Heart right ventricle (tissue), 16 donors: ENCODE measurements at regions not wholly inside any gene's neighbourhood (a gene's known extent, or its start where the extent isn't known, plus 50 kb on each side); places are given as distances from the start of the nearest gene placed in this dataset.

ENCODE experiments used
- ATAC-seq, 8 donors: fragments of 200-7000 bp; cut with Tn5 transposase; one replicate each; pipeline ENCODE4 v1.9.1; 2020; ENCODE audit warnings: mild to moderate bottlenecking in 8 of 8, moderate library complexity in 8 of 8, moderate number of reproducible peaks in 1 of 8
- DNase-seq, 2 donors: peaks; one replicate each; pipeline ENCODE4 v3.0.0-alpha.2; 2020
- H3K27ac ChIP-seq, 10 donors: fragments of 200-600 bp; sonication (generic) in 2 of 10; one replicate each; pipeline versions ENCODE4 v1.5.0 to v1.8.0; 2020 to 2022; ENCODE audit warnings: mild to moderate bottlenecking in 3 of 10
- H3K27me3 ChIP-seq, 7 donors: fragments of 200-600 bp; one replicate each; pipeline ENCODE4 v1.8.0; 2021 to 2022; ENCODE audit warnings: mild to moderate bottlenecking in 2 of 7
- H3K36me3 ChIP-seq, 9 donors: fragments of 200-600 bp; sonication (generic) in 1 of 9; one replicate each; pipeline versions ENCODE4 v1.5.0 to v1.8.0; 2020 to 2022; ENCODE audit warnings: mild to moderate bottlenecking in 2 of 9
- H3K4me1 ChIP-seq, 9 donors: fragments of 200-600 bp; sonication (generic) in 1 of 9; one replicate each; pipeline versions ENCODE4 v1.5.0 to v1.8.0; 2020 to 2022; ENCODE audit warnings: mild to moderate bottlenecking in 4 of 9
- H3K4me3 ChIP-seq, 10 donors: fragments of 200-600 bp; sonication (generic) in 2 of 10; one replicate each; pipeline versions ENCODE4 v1.5.0 to v1.8.0; 2020 to 2022; ENCODE audit warnings: mild to moderate bottlenecking in 7 of 10, moderate library complexity in 2 of 10
- H3K9me3 ChIP-seq, 11 donors: fragments of 200-600 bp in 10 of 11; sonication (generic) in 2 of 11; one replicate each; pipeline versions ENCODE4 v1.5.0 to v1.8.0; 2013 to 2022; ENCODE audit warnings: mild to moderate bottlenecking in 2 of 11, control low read depth in 1 of 11, moderate library complexity in 1 of 11
- WGBS, 2 donors: extraction: QIAGEN DNeasy Blood & Tissue Kit; methylation state at CpG; one replicate each; pipeline ENCODE4 v1.1.7; 2013; ENCODE audit warnings: inconsistent platforms in 1 of 2; 5-methylcytosine and 5-hydroxymethylcytosine counted together
- intact Hi-C, 10 donors: fragments of 100-400 bp; cut with DNase I; formaldehyde crosslinking; loops; one replicate each; pipeline versions ENCODE4 v1.11.1 to v1.14.2; 2022
- TF ChIP-seq, protein P1 (sequence below), 9 donors: fragments of 200-600 bp; sonication (generic) in 2 of 9; IDR thresholded peaks; one replicate each; pipeline versions ENCODE4 v1.5.0 to v1.8.0; 2021 to 2022; ENCODE audit warnings: antibody characterized with exemption in 9 of 9, mild to moderate bottlenecking in 5 of 9, moderate library complexity in 1 of 9
- donor health status: Arrhythmogenic right ventricular cardiomyopathy.
- donor health status: ischemic (EF 13 %, LVEDD 7.1; RV severe dilation, severe dysfunction).
- donor health status: healthy with polysubstance abuse.
- donor health status: DM: no; HTN: yes; CAD: no.
- donor health status: DM: no; HTN: no; CAD: no.
- donor health status: ischemic (EF 25% LVEDD 6.9; RV normal size, moderate dysfunction).
- donor health status: ischemic (EF 25% LVEDD 5.7; RV mildly dilated, moderate dysfunction).
- donor health status: healthy.
- donor health status: DM: yes; HTN: yes; CAD: no.
- donor health status: Ischemic cardiomyopathy.
- donor health status: ischemic (EF 35%, LVEDD 5.7; RV mildly dilated, moderate dysfunction).
- donor health status: nonischemic (EF 11% LVEDD 7.7; RV severe dilation, severe dysfunction).
- donor health status: DM: yes; HTN: yes; CAD: no.
- donor health status: PGD.
- donor health status: ischemic (EF 29% LVEDD 5.4; RV normal size, mild dysfunction).
- donor health status: nonischemic (EF 23%, LVEDD 6.1; RV moderate dilation, normal function).

DNA sequence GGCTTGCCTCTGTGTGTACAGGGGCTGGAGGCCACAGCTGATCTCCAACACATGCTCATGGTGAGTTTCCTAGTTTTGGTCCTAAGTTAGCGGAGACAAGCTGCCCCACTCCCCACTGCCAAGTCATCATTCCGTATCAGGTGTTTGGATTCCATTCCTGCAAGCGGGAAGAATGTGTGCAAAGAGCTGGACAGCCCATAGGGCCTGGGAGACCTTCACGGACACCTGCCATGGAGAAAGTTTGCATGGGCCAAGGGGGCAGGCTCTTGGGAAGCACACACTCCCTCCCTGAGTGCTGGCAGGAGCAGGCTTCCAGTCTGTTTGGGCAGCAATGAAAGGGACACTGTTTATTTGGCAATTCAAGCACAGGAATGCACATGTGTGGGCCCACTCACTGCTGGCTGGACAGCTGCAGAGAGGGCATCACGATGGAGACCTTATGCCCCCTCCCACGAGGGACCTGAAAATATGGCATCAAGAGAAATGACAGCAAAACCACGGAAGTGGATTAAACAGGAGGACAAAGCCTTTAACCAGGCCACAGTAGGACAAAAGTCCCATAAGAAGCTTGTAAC lies 149.7 kb downstream of the KLF13 start:
- TF ChIP-seq, protein P1, sequence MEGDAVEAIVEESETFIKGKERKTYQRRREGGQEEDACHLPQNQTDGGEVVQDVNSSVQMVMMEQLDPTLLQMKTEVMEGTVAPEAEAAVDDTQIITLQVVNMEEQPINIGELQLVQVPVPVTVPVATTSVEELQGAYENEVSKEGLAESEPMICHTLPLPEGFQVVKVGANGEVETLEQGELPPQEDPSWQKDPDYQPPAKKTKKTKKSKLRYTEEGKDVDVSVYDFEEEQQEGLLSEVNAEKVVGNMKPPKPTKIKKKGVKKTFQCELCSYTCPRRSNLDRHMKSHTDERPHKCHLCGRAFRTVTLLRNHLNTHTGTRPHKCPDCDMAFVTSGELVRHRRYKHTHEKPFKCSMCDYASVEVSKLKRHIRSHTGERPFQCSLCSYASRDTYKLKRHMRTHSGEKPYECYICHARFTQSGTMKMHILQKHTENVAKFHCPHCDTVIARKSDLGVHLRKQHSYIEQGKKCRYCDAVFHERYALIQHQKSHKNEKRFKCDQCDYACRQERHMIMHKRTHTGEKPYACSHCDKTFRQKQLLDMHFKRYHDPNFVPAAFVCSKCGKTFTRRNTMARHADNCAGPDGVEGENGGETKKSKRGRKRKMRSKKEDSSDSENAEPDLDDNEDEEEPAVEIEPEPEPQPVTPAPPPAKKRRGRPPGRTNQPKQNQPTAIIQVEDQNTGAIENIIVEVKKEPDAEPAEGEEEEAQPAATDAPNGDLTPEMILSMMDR (IDR thresholded peaks at IDR 0.05), result no peak
- peak in 1 of 2 donors; percentile 1 for DNase-seq
- intact Hi-C loops, result no loop called here
- WGBS, 2 donors, result 84 to 88% methylated on average over 7 of the region's 7 CpGs
- Histone ChIP-seq H3K4me3 (no peak overlapping the region), H3K27me3 (peaks cover 0 to 7% (median 3%) of the 10 kb centered on the region in 7 donors), H3K4me1 (peaks cover 0 to 26% (median 16%) of the 10 kb centered on the region in 9 donors), H3K27ac (no peak overlapping the region), H3K9me3 (no peaks in the 10 kb centered on the region), H3K36me3 (no peaks in the 10 kb centered on the region)
- ATAC-seq, result no peak

DNA sequence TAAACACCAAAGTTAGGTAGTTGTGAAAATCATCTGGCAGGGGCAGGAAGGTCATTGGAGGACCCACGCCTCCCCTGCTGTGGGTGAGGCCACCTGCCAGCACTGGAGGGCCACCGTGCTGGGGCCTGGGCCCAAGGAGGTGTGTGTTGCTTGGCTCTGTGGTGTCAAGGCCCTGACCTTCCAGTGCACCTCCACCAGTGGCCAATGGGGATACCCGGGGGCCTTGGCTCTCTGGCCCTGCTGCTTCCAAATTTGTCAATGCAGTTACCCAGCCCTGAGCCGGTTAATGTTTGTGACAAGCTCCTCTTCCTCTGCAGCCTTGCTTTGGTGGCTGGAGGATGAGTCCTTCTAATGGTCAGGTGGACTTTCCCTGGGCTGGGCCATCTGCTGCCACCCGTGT lies 150.2 kb downstream of the KLF13 start:
- Histone ChIP-seq H3K27me3 (peaks cover 0 to 9% (median 8%) of the 10 kb centered on the region in 7 donors), H3K27ac (no peak overlapping the region), H3K4me1 (peaks cover 0 to 24% (median 15%) of the 10 kb centered on the region in 9 donors), H3K36me3 (no peaks in the 10 kb centered on the region), H3K9me3 (no peaks in the 10 kb centered on the region), H3K4me3 (no peak overlapping the region)
- intact Hi-C loops, result no loop called here
- no peak for DNase-seq
- ATAC-seq, result no peak
- TF ChIP-seq, protein P1 (IDR thresholded peaks at IDR 0.05), result no peak
- WGBS, 2 donors, result 81 to 88% methylated on average over 5 of the region's 5 CpGs

DNA sequence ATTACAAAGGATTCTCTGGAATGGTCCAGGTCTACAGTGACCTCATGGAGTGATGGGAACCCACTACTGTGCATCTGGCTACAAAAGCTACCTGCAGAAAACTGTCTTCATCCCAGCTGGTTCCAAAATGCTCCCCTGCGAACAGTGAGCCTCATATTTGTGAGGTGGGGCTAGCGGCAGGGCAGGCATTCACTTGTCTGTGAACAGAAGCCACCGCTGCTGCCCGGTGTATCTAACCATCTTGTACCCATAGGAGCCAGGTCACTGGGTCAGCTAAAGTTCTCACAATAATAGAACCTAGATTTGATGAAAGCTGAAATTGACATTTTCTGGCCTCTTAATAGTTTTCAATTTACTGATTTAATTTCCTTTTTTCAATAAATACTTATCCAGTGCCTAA lies 150.7 kb downstream of the KLF13 start:
- intact Hi-C loops, result no loop called here
- ATAC-seq, result no peak

DNA sequence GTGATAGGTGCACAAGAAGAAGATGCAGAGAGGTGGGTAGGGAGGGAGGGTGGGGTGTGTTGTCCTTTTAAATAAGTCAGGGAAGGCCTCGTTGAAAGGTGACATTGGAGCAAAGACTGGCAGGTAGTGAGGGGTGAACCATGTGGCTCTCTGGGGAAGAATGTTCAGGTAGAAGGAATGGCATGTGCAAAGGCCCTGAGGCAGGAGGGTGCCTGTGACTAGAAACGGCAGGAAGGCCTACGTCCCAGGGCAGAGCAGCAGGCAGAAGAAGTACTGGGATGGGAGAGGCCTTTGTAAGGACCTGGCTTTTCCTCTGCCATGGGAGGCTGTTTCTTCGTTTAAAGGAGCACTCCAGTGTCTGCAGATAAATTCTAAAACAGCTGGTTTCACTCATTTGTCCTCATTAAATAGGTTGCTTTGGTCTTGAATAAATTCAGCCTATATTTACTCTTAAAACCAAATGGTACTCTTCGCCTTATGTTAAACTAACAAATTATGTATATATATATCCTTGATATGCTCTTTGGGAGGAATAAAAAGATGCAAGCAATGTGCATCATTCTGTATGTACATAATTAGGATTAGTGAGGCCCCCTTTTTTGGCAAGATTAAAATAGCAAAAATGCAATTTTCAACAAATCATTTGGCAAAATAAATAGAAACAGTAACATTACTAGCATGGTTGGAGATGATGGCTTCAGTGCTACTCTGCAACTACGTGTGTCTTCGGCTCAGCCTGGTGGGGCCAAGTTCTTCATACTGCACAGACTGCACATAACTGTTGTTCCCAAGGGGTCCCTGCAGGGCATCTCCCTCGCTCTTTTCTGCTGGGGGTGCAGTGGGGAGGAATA lies 151.4 kb downstream of the KLF13 start:
- Histone ChIP-seq H3K27me3 (peaks cover 0 to 21% (median 19%) of the 10 kb centered on the region in 7 donors), H3K27ac (no peak overlapping the region), H3K4me3 (no peak overlapping the region), H3K4me1 (peaks cover 0 to 12% (median 5%) of the 10 kb centered on the region in 9 donors), H3K36me3 (no peaks in the 10 kb centered on the region), H3K9me3 (no peaks in the 10 kb centered on the region)
- 88 to 91% methylated on average over 8 of the region's 8 CpGs for WGBS, 2 donors
- TF ChIP-seq, protein P1 (IDR thresholded peaks at IDR 0.05), result no peak
- ATAC-seq (no peak), DNase-seq (no peak)
- intact Hi-C loops, result no loop called here

More for the DNA sequence above, 150.7 kb downstream of the KLF13 start:
- H3K27me3 ChIP-seq, result peaks cover 0 to 13% (median 12%) of the 10 kb centered on the region in 7 donors
- WGBS, 2 donors, result 98 to 99% methylated on average over 4 of the region's 4 CpGs
- no peaks in the 10 kb centered on the region for H3K9me3 ChIP-seq
- no peak for DNase-seq
- TF ChIP-seq, protein P1 (IDR thresholded peaks at IDR 0.05), result no peak
- H3K4me1 ChIP-seq, result peaks cover 0 to 20% (median 11%) of the 10 kb centered on the region in 9 donors
- H3K27ac ChIP-seq, result no peak overlapping the region
- no peaks in the 10 kb centered on the region for H3K36me3 ChIP-seq
- no peak overlapping the region for H3K4me3 ChIP-seq
